C4-2B (cell line): ENCODE measurements at regions not wholly inside any gene's neighbourhood (a gene's known extent, or its start where the extent isn't known, plus 50 kb on each side); places are given as distances from the start of the nearest gene placed in this dataset.

Experiments
- CTCF ChIP-seq: fragments of 450-650 bp; conservative IDR thresholded peaks from 2 replicates; pipeline ENCODE4 v1.5.1; 2017; ENCODE audit warnings: mild to moderate bottlenecking
- ZFX ChIP-seq: fragments of 450-650 bp; IDR thresholded peaks from 2 replicates; pipeline ENCODE4 v1.6.1; 2017

GRCh38 chr11:90874986-90875385 is 652.1 kb upstream of the CHORDC1 start:
- no peak for TF ChIP-seq CTCF
- TF ChIP-seq ZFX, result no peak
